ENCODE measurements at regions not wholly inside any gene's neighbourhood (a gene's known extent, or its start where the extent isn't known, plus 50 kb on each side); places are given as distances from the start of the nearest gene placed in this dataset.

GRCh38 chr20:39381595-39381994 is 419.5 kb downstream of the DHX35 start:
- peaks cover 0 to 1% (median 0%) of the 10 kb centered on the region in 8 donors for H3K9me3 Mint-ChIP-seq
- no peaks in the 10 kb centered on the region for H3K27me3 ChIP-seq (ENCODE audit: insufficient read depth, low read length)
- intact Hi-C loops (cut with micrococcal nuclease): no loop called here
- no peak overlapping the region for H3K27ac ChIP-seq (ENCODE audit: low read depth, low read length)
- ChIA-PET CTCF (ENCODE audit: partially characterized antibody) (no interaction called here), POLR2A (ENCODE audit: partially characterized antibody) (no interaction called here)
- no peaks in the 10 kb centered on the region for H3K4me1 ChIP-seq (ENCODE audit: insufficient read depth, low read length)
- no peaks in the 10 kb centered on the region for H3K36me3 Mint-ChIP-seq
- peaks cover 0 to 10% of the 10 kb centered on the region in 2 donors for H3K27me3 Mint-ChIP-seq
- no peaks in the 10 kb centered on the region for H3K36me3 ChIP-seq (ENCODE audit: insufficient read depth, low read length)
- no peak for DNase-seq
- no peaks in the 10 kb centered on the region for H3K4me1 Mint-ChIP-seq
- no peak overlapping the region for H3K27ac Mint-ChIP-seq
- no peak overlapping the region for H3K4me3 Mint-ChIP-seq
- no peaks in the 10 kb centered on the region for H3K9me3 ChIP-seq (ENCODE audit: control insufficient read depth in 1 of 2, low read length in 2 of 2)
- no peak overlapping the region for H3K4me3 ChIP-seq (ENCODE audit: low read length in 2 of 2)

GRCh38 chr20:39378776-39379175 is 416.6 kb downstream of the DHX35 start:
- POLR2A ChIA-PET (ENCODE audit: partially characterized antibody): no interaction called here
- no peaks in the 10 kb centered on the region for H3K27me3 ChIP-seq (ENCODE audit: insufficient read depth, low read length)
- Mint-ChIP-seq H3K4me1 (no peaks in the 10 kb centered on the region), H3K36me3 (no peaks in the 10 kb centered on the region), H3K27me3 (peaks cover 0 to 10% of the 10 kb centered on the region in 2 donors), H3K9me3 (peaks cover 0 to 5% (median 0%) of the 10 kb centered on the region in 8 donors), H3K27ac (no peak overlapping the region), H3K4me3 (no peak overlapping the region)
- H3K4me3 ChIP-seq (ENCODE audit: low read length in 2 of 2): no peak overlapping the region
- H3K4me1 ChIP-seq (ENCODE audit: insufficient read depth, low read length): no peaks in the 10 kb centered on the region
- no peaks in the 10 kb centered on the region for H3K9me3 ChIP-seq (ENCODE audit: control insufficient read depth in 1 of 2, low read length in 2 of 2)
- DNase-seq: no peak
- H3K27ac ChIP-seq (ENCODE audit: low read depth, low read length): no peak overlapping the region
- no peaks in the 10 kb centered on the region for H3K36me3 ChIP-seq (ENCODE audit: insufficient read depth, low read length)
- CTCF ChIA-PET (ENCODE audit: partially characterized antibody): no interaction called here
- intact Hi-C loops (cut with micrococcal nuclease): no loop called here

- Histone ChIP-seq H3K27me3 (ENCODE audit: insufficient read depth, low read length) (no peaks in the 10 kb centered on the region), H3K27ac (ENCODE audit: low read depth, low read length) (no peak overlapping the region), H3K36me3 (ENCODE audit: insufficient read depth, low read length) (no peaks in the 10 kb centered on the region), H3K4me3 (ENCODE audit: low read length in 2 of 2) (no peak overlapping the region), H3K9me3 (ENCODE audit: control insufficient read depth in 1 of 2, low read length in 2 of 2) (no peaks in the 10 kb centered on the region), H3K4me1 (ENCODE audit: insufficient read depth, low read length) (no peaks in the 10 kb centered on the region)
- intact Hi-C loops (cut with micrococcal nuclease): no loop called here
- Mint-ChIP-seq H3K27me3 (peaks cover 0 to 2% of the 10 kb centered on the region in 2 donors), H3K4me3 (no peak overlapping the region), H3K9me3 (peaks cover 0 to 6% (median 0%) of the 10 kb centered on the region in 8 donors), H3K36me3 (no peaks in the 10 kb centered on the region), H3K27ac (no peak overlapping the region), H3K4me1 (no peaks in the 10 kb centered on the region)
- DNase-seq: no peak
- POLR2A ChIA-PET (ENCODE audit: partially characterized antibody): no interaction called here
- CTCF ChIA-PET (ENCODE audit: partially characterized antibody): no interaction called here
Measured at GRCh38 chr20:39376788-39377187, 414.6 kb downstream of the DHX35 start.

GRCh38 chr20:39364320-39364719 is 402.2 kb downstream of the DHX35 start:
- no peaks in the 10 kb centered on the region for H3K9me3 ChIP-seq (ENCODE audit: control insufficient read depth in 1 of 2, low read length in 2 of 2)
- no peaks in the 10 kb centered on the region for H3K36me3 ChIP-seq (ENCODE audit: insufficient read depth, low read length)
- no peak overlapping the region for H3K27ac ChIP-seq (ENCODE audit: low read depth, low read length)
- no peaks in the 10 kb centered on the region for H3K4me1 Mint-ChIP-seq
- no peaks in the 10 kb centered on the region for H3K27me3 ChIP-seq (ENCODE audit: insufficient read depth, low read length)
- H3K36me3 Mint-ChIP-seq: no peaks in the 10 kb centered on the region
- CTCF ChIA-PET (ENCODE audit: partially characterized antibody): no interaction called here
- no peak overlapping the region for H3K4me3 ChIP-seq (ENCODE audit: low read length in 2 of 2)
- no peaks in the 10 kb centered on the region for H3K4me1 ChIP-seq (ENCODE audit: insufficient read depth, low read length)
- H3K27me3 Mint-ChIP-seq: peaks cover 3 to 9% of the 10 kb centered on the region in 2 donors
- H3K27ac Mint-ChIP-seq: no peak overlapping the region
- intact Hi-C loops (cut with micrococcal nuclease): no loop called here
- H3K4me3 Mint-ChIP-seq: no peak overlapping the region
- no peak for DNase-seq
- POLR2A ChIA-PET (ENCODE audit: partially characterized antibody): no interaction called here
- H3K9me3 Mint-ChIP-seq: peaks cover 0 to 12% (median 5%) of the 10 kb centered on the region in 8 donors

- H3K4me3 ChIP-seq (ENCODE audit: low read length in 2 of 2): no peak overlapping the region
- POLR2A ChIA-PET (ENCODE audit: partially characterized antibody): no interaction called here
- H3K27me3 ChIP-seq (ENCODE audit: insufficient read depth, low read length): no peaks in the 10 kb centered on the region
- Mint-ChIP-seq H3K27ac (no peak overlapping the region), H3K4me3 (no peak overlapping the region), H3K4me1 (no peaks in the 10 kb centered on the region), H3K36me3 (no peaks in the 10 kb centered on the region), H3K27me3 (peaks cover 0 to 4% of the 10 kb centered on the region in 2 donors), H3K9me3 (peaks cover 0 to 3% (median 0%) of the 10 kb centered on the region in 8 donors)
- H3K9me3 ChIP-seq (ENCODE audit: control insufficient read depth in 1 of 2, low read length in 2 of 2): no peaks in the 10 kb centered on the region
- H3K36me3 ChIP-seq (ENCODE audit: insufficient read depth, low read length): no peaks in the 10 kb centered on the region
- H3K27ac ChIP-seq (ENCODE audit: low read depth, low read length): no peak overlapping the region
- CTCF ChIA-PET (ENCODE audit: partially characterized antibody): no interaction called here
- intact Hi-C loops (cut with micrococcal nuclease): no loop called here
- no peak for DNase-seq
- H3K4me1 ChIP-seq (ENCODE audit: insufficient read depth, low read length): no peaks in the 10 kb centered on the region
Measured at GRCh38 chr20:39359981-39360620, 398.0 kb downstream of the DHX35 start.

GRCh38 chr20:39358052-39358451 is 395.9 kb downstream of the DHX35 start:
- no peak overlapping the region for H3K4me3 Mint-ChIP-seq
- CTCF ChIA-PET (ENCODE audit: partially characterized antibody): no interaction called here
- H3K9me3 Mint-ChIP-seq: peaks cover 0 to 3% (median 0%) of the 10 kb centered on the region in 8 donors
- Histone ChIP-seq H3K27ac (ENCODE audit: low read depth, low read length) (no peak overlapping the region), H3K9me3 (ENCODE audit: control insufficient read depth in 1 of 2, low read length in 2 of 2) (no peaks in the 10 kb centered on the region), H3K27me3 (ENCODE audit: insufficient read depth, low read length) (no peaks in the 10 kb centered on the region), H3K4me3 (ENCODE audit: low read length in 2 of 2) (no peak overlapping the region), H3K4me1 (ENCODE audit: insufficient read depth, low read length) (no peaks in the 10 kb centered on the region), H3K36me3 (ENCODE audit: insufficient read depth, low read length) (no peaks in the 10 kb centered on the region)
- POLR2A ChIA-PET (ENCODE audit: partially characterized antibody): no interaction called here
- no peaks in the 10 kb centered on the region for H3K36me3 Mint-ChIP-seq
- peaks cover 0 to 2% of the 10 kb centered on the region in 2 donors for H3K27me3 Mint-ChIP-seq
- no peaks in the 10 kb centered on the region for H3K4me1 Mint-ChIP-seq
- no peak overlapping the region for H3K27ac Mint-ChIP-seq
- no peak for DNase-seq
- intact Hi-C loops (cut with micrococcal nuclease): no loop called here

GRCh38 chr20:39356908-39357307 is 394.8 kb downstream of the DHX35 start:
- peaks cover 0 to 3% (median 0%) of the 10 kb centered on the region in 8 donors for H3K9me3 Mint-ChIP-seq
- intact Hi-C loops (cut with micrococcal nuclease): no loop called here
- H3K4me3 ChIP-seq (ENCODE audit: low read length in 2 of 2): no peak overlapping the region

GRCh38 chr20:39349240-39349639 is 387.1 kb downstream of the DHX35 start:
- Histone ChIP-seq H3K4me3 (ENCODE audit: low read length in 2 of 2) (no peak overlapping the region), H3K27me3 (ENCODE audit: insufficient read depth, low read length) (no peaks in the 10 kb centered on the region), H3K36me3 (ENCODE audit: insufficient read depth, low read length) (no peaks in the 10 kb centered on the region), H3K27ac (ENCODE audit: low read depth, low read length) (no peak overlapping the region), H3K4me1 (ENCODE audit: insufficient read depth, low read length) (no peaks in the 10 kb centered on the region), H3K9me3 (ENCODE audit: control insufficient read depth in 1 of 2, low read length in 2 of 2) (no peaks in the 10 kb centered on the region)
- peaks cover 0 to 29% (median 25%) of the 10 kb centered on the region in 8 donors for H3K9me3 Mint-ChIP-seq
- ChIA-PET CTCF (ENCODE audit: partially characterized antibody) (no interaction called here), POLR2A (ENCODE audit: partially characterized antibody) (no interaction called here)
- H3K27ac Mint-ChIP-seq: no peak overlapping the region
- peaks cover 0 to 1% of the 10 kb centered on the region in 2 donors for H3K27me3 Mint-ChIP-seq
- DNase-seq: no peak
- no peaks in the 10 kb centered on the region for H3K4me1 Mint-ChIP-seq
- intact Hi-C loops (cut with micrococcal nuclease): no loop called here
- no peaks in the 10 kb centered on the region for H3K36me3 Mint-ChIP-seq
- no peak overlapping the region for H3K4me3 Mint-ChIP-seq

More at GRCh38 chr20:39356908-39357307, 394.8 kb downstream of the DHX35 start:
- H3K27me3 Mint-ChIP-seq: peaks cover 0 to 2% of the 10 kb centered on the region in 2 donors
- no peak overlapping the region for H3K4me3 Mint-ChIP-seq
- Histone ChIP-seq H3K27ac (ENCODE audit: low read depth, low read length) (no peak overlapping the region), H3K36me3 (ENCODE audit: insufficient read depth, low read length) (no peaks in the 10 kb centered on the region), H3K4me1 (ENCODE audit: insufficient read depth, low read length) (no peaks in the 10 kb centered on the region), H3K27me3 (ENCODE audit: insufficient read depth, low read length) (no peaks in the 10 kb centered on the region), H3K9me3 (ENCODE audit: control insufficient read depth in 1 of 2, low read length in 2 of 2) (no peaks in the 10 kb centered on the region)
- CTCF ChIA-PET (ENCODE audit: partially characterized antibody): no interaction called here
- POLR2A ChIA-PET (ENCODE audit: partially characterized antibody): no interaction called here
- H3K4me1 Mint-ChIP-seq: no peaks in the 10 kb centered on the region
- no peak for DNase-seq
- H3K27ac Mint-ChIP-seq: no peak overlapping the region
- H3K36me3 Mint-ChIP-seq: no peaks in the 10 kb centered on the region
